SK-N-SH treated with all-trans-retinoic acid at 6 μM for 48 hours (cell line): ENCODE measurements at regions not wholly inside any gene's neighbourhood (a gene's known extent, or its start where the extent isn't known, plus 50 kb on each side); places are given as distances from the start of the nearest gene placed in this dataset.

Experiments
- ATAC-seq: fragments of 200-7000 bp; cut with Tn5 transposase; 3 replicates; pipeline ENCODE4 v1.9.1; 2020; ENCODE audit warnings: mild to moderate bottlenecking, moderate library complexity
- ARNTL ChIP-seq: fragments of 450-650 bp; formaldehyde crosslinking; IDR thresholded peaks from 2 replicates; pipeline ENCODE4 v1.5.0; 2020; ENCODE audit warnings: low read depth, mild to moderate bottlenecking, moderate library complexity, borderline replicate concordance
- CSDC2 ChIP-seq: fragments of 250-450 bp; sonication (Bioruptor Pico); IDR thresholded peaks from 2 replicates; pipeline ENCODE4 v1.5.0; 2020; ENCODE audit warnings: mild to moderate bottlenecking, moderate library complexity
- ESRRG ChIP-seq: fragments of 250-450 bp; sonication (Bioruptor Pico); IDR thresholded peaks from 2 replicates; pipeline ENCODE4 v1.6.1; 2021; ENCODE audit warnings: mild to moderate bottlenecking
- ISL1 ChIP-seq: fragments of 250-450 bp; sonication (Bioruptor Pico); IDR thresholded peaks from 2 replicates; pipeline ENCODE4 v2.1.2; 2022; ENCODE audit warnings: mild to moderate bottlenecking, moderate library complexity
- OSR1 ChIP-seq: fragments of 250-450 bp; sonication (Bioruptor Pico); IDR thresholded peaks from 2 replicates; pipeline ENCODE4 v1.8.0; 2022; ENCODE audit warnings: moderate library complexity, mild to moderate bottlenecking, inconsistent platforms
- PPARA ChIP-seq: fragments of 250-450 bp; sonication (Bioruptor Pico); IDR thresholded peaks from 2 replicates; pipeline ENCODE4 v1.5.0; 2020; ENCODE audit warnings: mild to moderate bottlenecking, borderline replicate concordance
- RARB ChIP-seq: fragments of 250-450 bp; sonication (Bioruptor Pico); IDR thresholded peaks from 2 replicates; pipeline ENCODE4 v1.8.0; 2021; ENCODE audit warnings: mild to moderate bottlenecking, moderate library complexity
- SNAI2 ChIP-seq: fragments of 250-450 bp; sonication (Bioruptor Pico); IDR thresholded peaks from 2 replicates; pipeline ENCODE4 v1.5.0; 2020; ENCODE audit warnings: mild to moderate bottlenecking, moderate library complexity
- TCF4 ChIP-seq: fragments of 250-450 bp; sonication (Bioruptor Pico); IDR thresholded peaks from 2 replicates; pipeline ENCODE4 v1.8.0; 2021; ENCODE audit warnings: mild to moderate bottlenecking, moderate library complexity, borderline replicate concordance
- TOX ChIP-seq: fragments of 250-450 bp; sonication (Bioruptor Pico); IDR thresholded peaks from 2 replicates; pipeline ENCODE4 v1.8.0; 2021; ENCODE audit warnings: mild to moderate bottlenecking, moderate library complexity, borderline replicate concordance
- ZC3H10 ChIP-seq: fragments of 250-450 bp; sonication (Bioruptor Pico); IDR thresholded peaks from 2 replicates; pipeline ENCODE4 v1.5.1; 2021; ENCODE audit warnings: mild to moderate bottlenecking, moderate library complexity
- ZFP3 ChIP-seq: fragments of 250-450 bp; sonication (Bioruptor Pico); IDR thresholded peaks from 2 replicates; pipeline ENCODE4 v1.5.0; 2020; ENCODE audit warnings: mild to moderate bottlenecking, moderate library complexity
- ZFP30 ChIP-seq: fragments of 450-650 bp; formaldehyde crosslinking; IDR thresholded peaks from 2 replicates; pipeline ENCODE4 v1.5.0; 2022; ENCODE audit warnings: mild to moderate bottlenecking, moderate library complexity
- ZNF565 ChIP-seq: fragments of 450-650 bp; formaldehyde crosslinking; conservative IDR thresholded peaks from 2 replicates; pipeline ENCODE4 v1.5.0; 2020; ENCODE audit warnings: low read depth, mild to moderate bottlenecking, moderate library complexity
- ZNF8 ChIP-seq: fragments of 450-650 bp; formaldehyde crosslinking; IDR thresholded peaks from 2 replicates; pipeline ENCODE4 v1.5.0; 2020; ENCODE audit warnings: mild to moderate bottlenecking, moderate library complexity
- TF ChIP-seq, protein P1 (sequence below): fragments of 250-450 bp; sonication (Bioruptor Pico); IDR thresholded peaks from 2 replicates; pipeline ENCODE4 v1.5.0; 2020; ENCODE audit warnings: mild to moderate bottlenecking, moderate library complexity
- TF ChIP-seq, protein P2 (sequence below): fragments of 250-450 bp; sonication (Bioruptor Pico); IDR thresholded peaks from 2 replicates; pipeline ENCODE4 v1.5.1; 2021; ENCODE audit warnings: mild to moderate bottlenecking, moderate library complexity
- TF ChIP-seq, protein P3 (sequence below): fragments of 250-450 bp; sonication (Bioruptor Pico); IDR thresholded peaks from 2 replicates; pipeline ENCODE4 v1.8.0; 2021; ENCODE audit warnings: low read depth, mild to moderate bottlenecking, moderate library complexity, borderline replicate concordance
- TF ChIP-seq, protein P4 (sequence below): fragments of 250-450 bp; sonication (Bioruptor Pico); IDR thresholded peaks from 2 replicates; pipeline ENCODE4 v1.8.0; 2020; ENCODE audit warnings: mild to moderate bottlenecking, moderate library complexity, borderline replicate concordance
- TF ChIP-seq, protein P5 (sequence below): fragments of 250-450 bp; sonication (Bioruptor Pico); IDR thresholded peaks from 2 replicates; pipeline ENCODE4 v1.5.1; 2020; ENCODE audit warnings: low read depth, mild to moderate bottlenecking, moderate library complexity

DNA sequence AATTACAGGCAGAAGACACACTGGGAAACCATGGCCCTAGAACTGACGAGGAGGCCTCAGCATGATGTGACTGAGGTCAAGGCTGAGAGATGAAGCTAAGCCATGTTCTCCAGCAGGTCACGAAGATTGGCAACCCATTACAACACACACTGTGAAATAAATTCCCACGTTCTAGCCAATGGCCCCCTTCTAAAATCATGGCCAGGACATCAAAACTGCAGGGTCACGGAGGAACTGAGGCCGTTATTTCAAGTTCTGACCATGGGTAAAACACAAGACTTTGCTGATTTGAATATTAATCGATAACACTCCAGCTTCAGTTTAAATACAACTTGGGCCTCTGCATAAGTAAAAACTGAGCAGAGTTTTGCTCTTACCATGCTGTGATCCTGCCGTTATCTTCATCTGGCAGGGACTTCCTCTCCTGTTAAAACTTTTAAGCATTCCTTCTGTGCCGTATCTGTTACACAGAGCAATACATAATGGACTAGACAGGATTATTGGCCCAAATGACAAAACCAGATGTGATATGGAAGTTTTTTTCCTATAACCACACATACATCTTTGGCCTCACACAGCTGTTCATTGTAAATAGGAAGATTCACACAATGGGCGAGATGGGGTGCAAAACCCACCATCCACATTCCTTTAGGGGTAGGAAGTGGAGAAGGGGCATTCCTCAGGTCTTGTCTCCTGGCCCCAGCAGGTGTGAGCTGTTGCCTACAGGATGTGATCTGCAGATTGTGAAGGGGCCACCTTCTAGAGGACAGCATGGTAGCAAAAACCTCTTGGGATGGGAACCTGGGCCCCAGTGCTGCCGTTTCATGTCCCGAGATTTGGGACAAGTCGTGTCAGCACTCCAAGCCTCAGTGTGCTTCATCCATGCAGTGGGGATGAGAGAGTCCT lies 207.4 kb downstream of the OPA1 start:
- ATAC-seq: no peak
- TF ChIP-seq, protein P1, sequence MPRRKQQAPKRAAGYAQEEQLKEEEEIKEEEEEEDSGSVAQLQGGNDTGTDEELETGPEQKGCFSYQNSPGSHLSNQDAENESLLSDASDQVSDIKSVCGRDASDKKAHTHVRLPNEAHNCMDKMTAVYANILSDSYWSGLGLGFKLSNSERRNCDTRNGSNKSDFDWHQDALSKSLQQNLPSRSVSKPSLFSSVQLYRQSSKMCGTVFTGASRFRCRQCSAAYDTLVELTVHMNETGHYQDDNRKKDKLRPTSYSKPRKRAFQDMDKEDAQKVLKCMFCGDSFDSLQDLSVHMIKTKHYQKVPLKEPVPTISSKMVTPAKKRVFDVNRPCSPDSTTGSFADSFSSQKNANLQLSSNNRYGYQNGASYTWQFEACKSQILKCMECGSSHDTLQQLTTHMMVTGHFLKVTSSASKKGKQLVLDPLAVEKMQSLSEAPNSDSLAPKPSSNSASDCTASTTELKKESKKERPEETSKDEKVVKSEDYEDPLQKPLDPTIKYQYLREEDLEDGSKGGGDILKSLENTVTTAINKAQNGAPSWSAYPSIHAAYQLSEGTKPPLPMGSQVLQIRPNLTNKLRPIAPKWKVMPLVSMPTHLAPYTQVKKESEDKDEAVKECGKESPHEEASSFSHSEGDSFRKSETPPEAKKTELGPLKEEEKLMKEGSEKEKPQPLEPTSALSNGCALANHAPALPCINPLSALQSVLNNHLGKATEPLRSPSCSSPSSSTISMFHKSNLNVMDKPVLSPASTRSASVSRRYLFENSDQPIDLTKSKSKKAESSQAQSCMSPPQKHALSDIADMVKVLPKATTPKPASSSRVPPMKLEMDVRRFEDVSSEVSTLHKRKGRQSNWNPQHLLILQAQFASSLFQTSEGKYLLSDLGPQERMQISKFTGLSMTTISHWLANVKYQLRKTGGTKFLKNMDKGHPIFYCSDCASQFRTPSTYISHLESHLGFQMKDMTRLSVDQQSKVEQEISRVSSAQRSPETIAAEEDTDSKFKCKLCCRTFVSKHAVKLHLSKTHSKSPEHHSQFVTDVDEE (CRISPR knock-in tag): no peak
- TF ChIP-seq, protein P2, sequence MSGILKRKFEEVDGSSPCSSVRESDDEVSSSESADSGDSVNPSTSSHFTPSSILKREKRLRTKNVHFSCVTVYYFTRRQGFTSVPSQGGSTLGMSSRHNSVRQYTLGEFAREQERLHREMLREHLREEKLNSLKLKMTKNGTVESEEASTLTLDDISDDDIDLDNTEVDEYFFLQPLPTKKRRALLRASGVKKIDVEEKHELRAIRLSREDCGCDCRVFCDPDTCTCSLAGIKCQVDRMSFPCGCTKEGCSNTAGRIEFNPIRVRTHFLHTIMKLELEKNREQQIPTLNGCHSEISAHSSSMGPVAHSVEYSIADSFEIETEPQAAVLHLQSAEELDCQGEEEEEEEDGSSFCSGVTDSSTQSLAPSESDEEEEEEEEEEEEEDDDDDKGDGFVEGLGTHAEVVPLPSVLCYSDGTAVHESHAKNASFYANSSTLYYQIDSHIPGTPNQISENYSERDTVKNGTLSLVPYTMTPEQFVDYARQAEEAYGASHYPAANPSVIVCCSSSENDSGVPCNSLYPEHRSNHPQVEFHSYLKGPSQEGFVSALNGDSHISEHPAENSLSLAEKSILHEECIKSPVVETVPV (CRISPR knock-in tag): no peak
- TF ChIP-seq SNAI2 (CRISPR knock-in tag) (no peak), OSR1 (CRISPR knock-in tag) (no peak), ESRRG (CRISPR knock-in tag) (no peak), ZNF8 (CRISPR knock-in tag) (no peak), ISL1 (CRISPR knock-in tag) (no peak), ZNF565 (CRISPR knock-in tag) (no peak), RARB (no peak), TOX (CRISPR knock-in tag) (no peak), ZFP3 (CRISPR knock-in tag) (no peak), PPARA (CRISPR knock-in tag) (no peak), CSDC2 (no peak), TCF4 (CRISPR knock-in tag) (no peak), ARNTL (CRISPR knock-in tag) (no peak)
- TF ChIP-seq, protein P3, sequence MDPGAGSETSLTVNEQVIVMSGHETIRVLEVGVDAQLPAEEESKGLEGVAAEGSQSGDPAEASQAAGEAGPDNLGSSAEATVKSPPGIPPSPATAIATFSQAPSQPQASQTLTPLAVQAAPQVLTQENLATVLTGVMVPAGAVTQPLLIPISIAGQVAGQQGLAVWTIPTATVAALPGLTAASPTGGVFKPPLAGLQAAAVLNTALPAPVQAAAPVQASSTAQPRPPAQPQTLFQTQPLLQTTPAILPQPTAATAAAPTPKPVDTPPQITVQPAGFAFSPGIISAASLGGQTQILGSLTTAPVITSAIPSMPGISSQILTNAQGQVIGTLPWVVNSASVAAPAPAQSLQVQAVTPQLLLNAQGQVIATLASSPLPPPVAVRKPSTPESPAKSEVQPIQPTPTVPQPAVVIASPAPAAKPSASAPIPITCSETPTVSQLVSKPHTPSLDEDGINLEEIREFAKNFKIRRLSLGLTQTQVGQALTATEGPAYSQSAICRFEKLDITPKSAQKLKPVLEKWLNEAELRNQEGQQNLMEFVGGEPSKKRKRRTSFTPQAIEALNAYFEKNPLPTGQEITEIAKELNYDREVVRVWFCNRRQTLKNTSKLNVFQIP (CRISPR knock-in tag): no peak
- TF ChIP-seq, protein P4, sequence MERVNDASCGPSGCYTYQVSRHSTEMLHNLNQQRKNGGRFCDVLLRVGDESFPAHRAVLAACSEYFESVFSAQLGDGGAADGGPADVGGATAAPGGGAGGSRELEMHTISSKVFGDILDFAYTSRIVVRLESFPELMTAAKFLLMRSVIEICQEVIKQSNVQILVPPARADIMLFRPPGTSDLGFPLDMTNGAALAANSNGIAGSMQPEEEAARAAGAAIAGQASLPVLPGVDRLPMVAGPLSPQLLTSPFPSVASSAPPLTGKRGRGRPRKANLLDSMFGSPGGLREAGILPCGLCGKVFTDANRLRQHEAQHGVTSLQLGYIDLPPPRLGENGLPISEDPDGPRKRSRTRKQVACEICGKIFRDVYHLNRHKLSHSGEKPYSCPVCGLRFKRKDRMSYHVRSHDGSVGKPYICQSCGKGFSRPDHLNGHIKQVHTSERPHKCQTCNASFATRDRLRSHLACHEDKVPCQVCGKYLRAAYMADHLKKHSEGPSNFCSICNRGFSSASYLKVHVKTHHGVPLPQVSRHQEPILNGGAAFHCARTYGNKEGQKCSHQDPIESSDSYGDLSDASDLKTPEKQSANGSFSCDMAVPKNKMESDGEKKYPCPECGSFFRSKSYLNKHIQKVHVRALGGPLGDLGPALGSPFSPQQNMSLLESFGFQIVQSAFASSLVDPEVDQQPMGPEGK (CRISPR knock-in tag): no peak

DNA sequence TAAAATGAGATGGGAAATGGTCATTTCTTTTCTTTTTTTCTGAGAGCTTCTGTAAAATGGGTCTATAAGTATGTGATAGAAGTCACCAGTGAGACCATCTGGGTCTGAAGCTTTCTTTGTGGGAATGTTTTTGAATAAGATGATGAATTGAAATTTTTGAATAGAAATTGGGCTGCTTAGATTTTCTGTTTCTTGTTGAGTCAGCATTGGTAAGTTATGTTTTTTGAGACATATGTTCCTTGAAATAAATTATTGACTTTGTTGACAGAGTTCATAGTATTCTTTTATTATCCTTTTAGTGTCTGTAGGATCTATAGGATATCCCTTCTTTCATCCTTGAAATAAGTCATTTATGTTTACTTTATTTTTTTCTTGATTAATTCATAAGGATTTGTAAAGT lies 208.1 kb downstream of the OPA1 start:
- ATAC-seq: no peak
- TF ChIP-seq SNAI2 (CRISPR knock-in tag) (no peak), ZFP30 (no peak)
- TF ChIP-seq, all 23 proteins: peak for 0

DNA sequence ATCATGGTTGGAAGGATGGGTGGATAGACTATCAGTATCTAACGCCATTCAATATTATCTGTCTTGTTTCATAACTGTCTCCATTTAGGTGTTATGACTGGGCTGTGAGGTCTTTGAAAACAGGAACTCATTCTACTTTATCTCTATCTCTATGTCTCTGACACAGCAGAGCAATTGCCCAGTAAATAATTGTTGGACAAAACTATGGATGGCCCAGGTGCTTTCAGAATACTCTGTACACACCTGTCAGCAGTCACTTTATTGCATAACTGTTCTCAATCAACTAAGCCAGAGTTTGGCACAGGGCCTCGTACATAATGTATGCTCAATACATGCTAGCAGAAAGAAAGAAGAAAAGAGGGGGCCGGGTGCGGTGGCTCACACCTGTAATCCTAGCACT lies 210.3 kb downstream of the OPA1 start:
- no peak for ATAC-seq
- TF ChIP-seq, protein P5, sequence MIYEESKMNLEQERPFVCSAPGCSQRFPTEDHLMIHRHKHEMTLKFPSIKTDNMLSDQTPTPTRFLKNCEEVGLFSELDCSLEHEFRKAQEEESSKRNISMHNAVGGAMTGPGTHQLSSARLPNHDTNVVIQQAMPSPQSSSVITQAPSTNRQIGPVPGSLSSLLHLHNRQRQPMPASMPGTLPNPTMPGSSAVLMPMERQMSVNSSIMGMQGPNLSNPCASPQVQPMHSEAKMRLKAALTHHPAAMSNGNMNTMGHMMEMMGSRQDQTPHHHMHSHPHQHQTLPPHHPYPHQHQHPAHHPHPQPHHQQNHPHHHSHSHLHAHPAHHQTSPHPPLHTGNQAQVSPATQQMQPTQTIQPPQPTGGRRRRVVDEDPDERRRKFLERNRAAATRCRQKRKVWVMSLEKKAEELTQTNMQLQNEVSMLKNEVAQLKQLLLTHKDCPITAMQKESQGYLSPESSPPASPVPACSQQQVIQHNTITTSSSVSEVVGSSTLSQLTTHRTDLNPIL (CRISPR knock-in tag): no peak
- TF ChIP-seq PPARA (CRISPR knock-in tag) (no peak), ZFP30 (no peak), SNAI2 (CRISPR knock-in tag) (no peak), ISL1 (CRISPR knock-in tag) (no peak), RARB (no peak), ESRRG (CRISPR knock-in tag) (no peak), ZFP3 (CRISPR knock-in tag) (no peak), ARNTL (CRISPR knock-in tag) (no peak), ZC3H10 (CRISPR knock-in tag) (no peak), CSDC2 (no peak)
- TF ChIP-seq, protein P1 (CRISPR knock-in tag): no peak
- TF ChIP-seq, protein P4 (CRISPR knock-in tag): no peak
